GM18499 (cell line): ENCODE measurements at regions not wholly inside any gene's neighbourhood (a gene's known extent, or its start where the extent isn't known, plus 50 kb on each side); places are given as distances from the start of the nearest gene placed in this dataset.
"Not testable (repeated sequence)": the region's sequence is repeated elsewhere in the genome, so short reads cannot be mapped to it uniquely, and the experiment has no call there.

Experiments
- ATAC-seq: cut with Tn5 transposase; IDR thresholded peaks from one replicate; pipeline ENCODE4 v1.9.1; 2021; ENCODE audit warnings: moderate number of reproducible peaks; ENCODE audit not compliant: insufficient read depth, unreplicated experiment

GRCh38 chr12:24348180-24348579, 398.7 kb upstream of the SOX5 start:
- ATAC-seq = not testable (repeated sequence)

DNA sequence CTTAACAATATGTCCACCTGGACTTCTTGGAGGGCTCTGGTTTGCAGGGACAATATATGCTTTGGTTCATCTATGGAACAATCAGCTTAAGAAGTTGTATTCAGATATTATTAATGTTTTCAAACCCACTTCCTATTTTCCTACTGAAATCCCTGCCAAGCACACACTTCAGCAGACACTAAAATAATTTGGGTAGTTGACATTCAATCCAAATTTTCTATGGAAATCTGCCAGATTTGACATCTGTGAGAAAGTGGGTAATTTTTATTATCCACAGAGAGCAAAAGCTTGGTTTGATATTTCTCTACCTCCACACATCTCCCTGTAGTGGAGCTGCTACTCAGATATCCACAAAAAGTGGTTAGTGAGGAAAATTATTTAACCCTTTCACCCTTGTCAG, 378.8 kb upstream of the SOX5 start:
- no peak for ATAC-seq

GRCh38 chr12:24325331-24325730, 375.9 kb upstream of the SOX5 start:
- ATAC-seq = no peak

- no peak for ATAC-seq
These were observed 358.4 kb upstream of the SOX5 start for GRCh38 chr12:24307716-24308335.

- no peak for ATAC-seq
These were observed 357.7 kb upstream of the SOX5 start for GRCh38 chr12:24307153-24307552.

GRCh38 chr12:24306001-24306400, 356.5 kb upstream of the SOX5 start:
- no peak for ATAC-seq

- no peak for ATAC-seq
These were observed 354.8 kb upstream of the SOX5 start for GRCh38 chr12:24304285-24304684.

DNA sequence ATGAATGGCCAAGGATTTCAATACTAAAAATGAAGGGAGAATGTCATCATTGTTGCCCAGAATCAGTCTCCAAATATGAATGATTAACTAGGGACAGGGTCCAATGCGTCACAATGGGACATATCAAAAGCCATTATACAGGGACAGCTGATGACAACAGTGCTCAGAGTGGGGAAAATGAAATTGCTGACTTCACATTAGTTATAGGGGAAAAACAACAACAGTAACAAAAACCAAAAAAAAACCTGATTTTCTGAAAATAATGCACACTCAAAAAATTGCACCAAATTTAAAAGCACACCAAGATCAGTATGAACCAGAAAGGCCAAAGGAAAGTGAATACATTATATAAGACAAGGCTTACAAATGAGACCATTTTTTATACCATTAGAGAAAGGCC, 353.2 kb upstream of the SOX5 start:
- ATAC-seq = no peak

DNA sequence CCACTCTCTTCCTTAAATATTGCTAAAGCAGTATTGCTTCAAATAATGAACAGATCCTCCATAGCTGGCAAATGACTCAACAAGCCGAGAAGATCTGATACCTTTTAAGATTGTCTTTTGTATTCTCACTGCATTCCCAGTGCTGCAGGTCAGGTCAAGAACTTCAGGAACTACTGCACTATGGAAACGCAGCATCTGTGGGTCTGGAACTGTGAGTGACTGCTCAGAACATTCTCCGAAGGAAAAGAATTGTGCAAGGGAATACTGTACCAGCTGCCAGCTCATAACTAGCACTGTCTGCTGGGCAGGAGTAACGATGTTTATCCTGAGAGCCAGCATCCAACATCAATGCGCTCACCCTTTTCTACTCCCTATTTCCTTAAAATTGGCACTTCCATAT, 348.0 kb upstream of the SOX5 start:
- ATAC-seq = no peak

DNA sequence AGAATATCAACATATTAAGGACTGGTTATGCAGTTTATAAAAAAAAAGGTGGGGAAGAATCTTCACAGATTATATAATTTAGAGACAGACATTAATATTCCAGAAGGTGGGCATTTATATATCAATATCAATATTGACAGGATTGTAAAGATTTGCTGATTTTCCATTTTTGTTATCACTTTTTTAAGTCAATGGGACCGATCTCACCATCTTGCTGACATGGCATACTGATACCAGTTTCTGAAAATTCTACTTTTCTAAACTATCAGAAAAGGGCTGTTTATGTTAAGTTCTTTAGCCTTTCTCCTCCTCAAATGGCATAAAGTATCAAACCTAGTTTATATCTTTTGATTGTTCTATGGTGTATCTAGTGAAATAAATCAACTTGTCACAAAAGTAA, 344.1 kb upstream of the SOX5 start:
- ATAC-seq = no peak

DNA sequence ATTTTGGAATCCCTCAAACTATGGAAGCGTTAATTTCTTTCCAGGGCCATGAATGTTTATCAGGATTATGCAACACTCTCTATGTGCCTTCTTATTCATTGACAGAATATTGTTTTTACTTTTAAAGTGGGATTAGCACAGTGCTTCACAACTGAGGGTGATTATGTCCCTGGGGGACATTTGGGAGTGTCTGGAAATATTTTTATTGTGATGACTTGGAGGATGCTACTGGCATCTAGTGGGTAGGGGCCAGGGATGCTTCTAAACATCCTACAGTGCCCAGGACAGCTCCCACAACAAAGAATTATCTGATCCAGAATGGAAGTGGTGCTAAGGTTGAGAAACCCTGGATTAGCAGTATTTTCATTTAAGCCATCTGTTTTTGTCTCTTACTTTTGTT, 338.5 kb upstream of the SOX5 start:
- ATAC-seq = no peak

- no peak for ATAC-seq
These were observed 336.0 kb upstream of the SOX5 start for GRCh38 chr12:24285448-24285847.

GRCh38 chr12:24281341-24281740, 331.9 kb upstream of the SOX5 start:
- ATAC-seq = no peak

DNA sequence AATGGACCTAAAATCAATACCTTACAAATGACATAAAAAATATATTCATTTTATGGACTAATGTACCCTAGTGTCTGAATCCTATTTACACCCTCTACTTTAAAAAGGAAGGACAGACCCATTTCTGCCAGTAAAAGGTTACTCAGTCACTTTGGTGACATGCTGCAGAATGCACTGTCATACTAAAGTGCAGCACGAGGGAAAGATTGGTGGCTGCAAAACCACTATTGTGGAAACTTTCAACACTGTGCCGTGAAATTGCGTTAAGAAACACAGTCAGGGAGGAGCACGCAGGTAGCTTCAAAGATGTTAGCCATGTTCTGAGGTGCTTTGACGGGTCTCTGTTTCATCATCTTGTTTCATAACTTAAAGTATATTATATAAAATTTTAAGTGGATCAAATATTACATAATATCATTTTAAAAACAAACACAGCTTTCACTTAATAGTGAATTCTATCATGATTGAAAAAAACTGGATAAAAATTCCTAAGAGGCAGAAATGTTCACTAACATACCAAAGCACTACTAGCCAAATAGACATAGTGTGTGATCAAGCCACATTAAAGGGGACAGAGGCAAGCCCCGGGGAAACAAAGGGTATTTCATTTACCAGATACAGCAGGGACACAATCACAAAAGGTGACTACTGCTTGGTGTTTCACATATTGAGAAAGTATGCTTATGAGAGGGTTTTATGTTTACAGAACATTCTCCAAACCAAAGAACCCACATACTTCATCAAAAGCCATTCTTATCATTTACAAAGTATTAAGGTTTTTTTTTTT, 330.8 kb upstream of the SOX5 start:
- no peak for ATAC-seq

DNA sequence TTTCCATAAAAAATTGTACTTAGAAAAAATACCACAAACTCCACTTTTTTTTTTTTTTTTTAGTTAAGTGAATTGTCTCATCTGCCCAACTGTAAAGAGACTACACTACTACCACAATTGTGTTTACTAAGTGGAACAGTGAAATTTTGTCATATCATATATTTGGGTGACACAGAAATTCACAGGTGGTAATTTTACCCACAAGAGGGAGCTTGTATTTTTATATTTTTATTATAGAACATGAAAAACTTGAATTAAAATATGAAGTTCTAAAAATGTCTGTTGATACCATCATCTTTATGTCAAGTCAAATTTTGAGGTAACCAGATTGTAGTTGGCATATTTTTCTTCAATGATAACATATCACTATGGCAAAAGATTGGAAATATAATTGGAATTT, 329.4 kb upstream of the SOX5 start:
- no peak for ATAC-seq

DNA sequence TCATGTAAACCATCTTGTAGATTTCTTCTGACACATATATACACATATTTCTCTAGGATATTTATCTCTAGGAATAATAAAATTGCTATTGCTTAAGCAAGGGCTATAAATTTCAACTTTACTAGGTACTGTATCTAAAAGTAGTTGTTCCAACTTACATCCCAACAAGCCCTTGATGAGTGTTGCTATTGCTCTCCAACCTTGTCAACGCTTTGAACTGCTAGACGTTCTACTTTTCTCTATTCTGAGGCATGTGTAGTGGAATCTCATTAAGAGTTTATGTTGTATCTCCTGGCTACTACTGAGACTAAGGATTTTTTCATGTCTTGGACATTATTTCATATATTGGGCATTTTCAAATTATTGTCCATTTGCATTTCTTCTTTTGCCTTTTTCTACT, 321.5 kb upstream of the SOX5 start:
- ATAC-seq = no peak

DNA sequence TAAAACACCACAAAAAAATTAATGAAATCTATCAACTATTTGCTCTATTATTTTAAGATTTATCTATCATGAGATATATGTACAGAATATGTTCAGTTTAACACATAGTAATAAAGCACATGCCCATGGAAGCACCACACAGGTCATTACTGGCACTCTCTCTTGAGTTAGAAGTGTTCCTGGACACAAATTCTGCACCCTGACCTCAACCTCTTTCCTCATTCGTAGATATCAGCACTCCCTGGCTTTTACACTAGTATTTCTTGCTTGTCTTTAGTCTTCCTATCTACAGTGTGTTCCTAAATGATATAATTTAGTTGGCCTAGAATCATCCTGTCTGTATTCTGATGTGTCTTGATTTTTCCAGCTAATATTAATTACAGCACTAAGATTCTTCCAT, 321.0 kb upstream of the SOX5 start:
- no peak for ATAC-seq

GRCh38 chr12:24268663-24269186, 319.3 kb upstream of the SOX5 start:
- ATAC-seq = no peak

- ATAC-seq = no peak
These were observed 317.5 kb upstream of the SOX5 start for GRCh38 chr12:24266982-24267381.

DNA sequence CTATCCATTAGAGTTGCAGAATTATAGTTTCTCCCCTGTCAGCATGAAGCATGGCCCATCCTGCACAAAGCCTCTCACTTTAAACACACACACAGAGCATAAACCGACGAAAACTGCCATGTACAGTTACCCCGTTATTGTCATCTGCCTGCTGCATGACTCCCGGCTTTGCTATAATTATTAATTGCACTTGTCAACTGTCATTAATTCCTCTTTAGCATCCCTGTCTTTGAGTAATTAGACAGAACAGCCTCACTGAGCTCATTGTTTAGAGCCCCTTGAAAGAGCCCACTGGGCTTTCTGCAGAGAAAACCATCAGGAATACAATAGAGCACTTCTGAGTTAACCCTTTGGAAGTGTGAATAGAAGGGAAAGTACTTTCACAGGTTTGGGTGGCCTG, 307.2 kb upstream of the SOX5 start:
- ATAC-seq = no peak

DNA sequence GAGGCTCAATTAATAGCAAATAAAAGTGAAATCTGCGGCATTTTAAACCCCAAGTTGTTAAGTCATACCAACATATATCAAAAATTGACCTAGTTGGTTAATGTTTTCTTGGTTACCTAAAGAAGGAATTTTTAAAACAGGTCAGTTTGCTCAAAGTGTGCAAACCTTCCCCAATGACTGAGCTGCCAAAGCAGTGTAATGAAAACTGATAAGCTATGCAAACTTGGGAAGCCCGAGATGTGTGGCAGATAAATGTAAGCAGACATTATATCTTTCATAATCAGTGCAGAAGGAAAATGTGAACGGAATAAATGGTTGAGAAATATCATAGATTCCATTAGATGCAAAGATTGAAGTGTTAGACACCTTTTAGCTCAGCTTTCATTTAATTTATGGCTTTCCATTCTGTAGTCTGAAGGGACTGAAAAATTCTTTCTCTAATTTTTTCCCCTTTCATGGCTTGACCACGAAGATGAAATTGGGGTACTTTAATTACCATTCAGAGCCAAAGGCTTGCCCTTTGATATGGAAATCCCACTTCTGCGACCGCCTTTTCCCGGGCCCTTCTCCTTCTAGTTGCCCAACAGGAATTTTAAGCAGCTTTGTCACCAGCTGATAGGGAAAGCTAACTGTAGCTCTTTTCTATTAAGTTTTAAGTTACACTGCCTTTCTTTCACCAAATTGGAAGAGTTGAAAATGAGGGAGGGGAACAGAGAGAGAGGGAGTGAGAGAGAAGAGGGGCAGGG, 306.6 kb upstream of the SOX5 start:
- no peak for ATAC-seq
